Adrenal gland (tissue), 9 donors: ENCODE measurements at regions not wholly inside any gene's neighbourhood (a gene's known extent, or its start where the extent isn't known, plus 50 kb on each side); places are given as distances from the start of the nearest gene placed in this dataset.

Experiments
- DNase-seq, 7 donors: peaks; one replicate each; pipeline ENCODE4 v3.0.0-alpha.2; 2019 to 2020
- H3K27ac ChIP-seq, 5 donors: fragments of 200-600 bp; sonication (generic) in 4 of 5; 1 replicate in 3 of 5; 2 replicates in 2 of 5; pipeline versions ENCODE4 v1.5.1 to v1.8.0; 2016 to 2020; ENCODE audit warnings: mild to moderate bottlenecking in 1 of 5
- H3K27me3 ChIP-seq: fragments of 200-600 bp; 2 replicates; pipeline ENCODE4 v1.8.0; 2021
- H3K36me3 ChIP-seq, 2 donors: fragments of 200-600 bp; replicated peaks in 1 of 2; 1 replicate in 1 of 2; 2 replicates in 1 of 2; pipeline versions ENCODE4 v1.5.1 to v1.8.0; 2018 to 2022
- H3K4me1 ChIP-seq, 2 donors: fragments of 200-600 bp; replicated peaks in 1 of 2; 1 replicate in 1 of 2; 2 replicates in 1 of 2; pipeline versions ENCODE4 v1.5.1 to v1.8.0; 2018 to 2021
- H3K4me3 ChIP-seq, 4 donors: fragments of 200-600 bp; sonication (generic) in 3 of 4; one replicate each; pipeline ENCODE4 v1.5.1; 2016 to 2018
- H3K9me3 ChIP-seq, 3 donors: fragments of 200-600 bp; sonication (generic) in 1 of 3; replicated peaks in 1 of 3; 1 replicate in 2 of 3; 2 replicates in 1 of 3; pipeline versions ENCODE4 v1.5.1 to v1.8.0; 2016 to 2021
- CTCF ChIP-seq, 6 experiments: fragments of 450-650 bp in 4 of 6; fragments of 200-600 bp in 2 of 6; sonication (generic) in 1 of 6; IDR thresholded peaks; 1 replicate in 5 of 6; 2 replicates in 1 of 6; pipeline versions ENCODE4 v1.5.1 to v1.8.0; 2016 to 2021; ENCODE audit warnings: antibody characterized with exemption in 6 of 6, mild to moderate bottlenecking in 2 of 6, moderate library complexity in 1 of 6
- POLR2A ChIP-seq, 2 donors: fragments of 450-650 bp; IDR thresholded peaks; one replicate each; pipeline ENCODE4 v1.6.1; 2017; ENCODE audit warnings: antibody characterized with exemption in 2 of 2, mild to moderate bottlenecking in 2 of 2, moderate library complexity in 1 of 2
- WGBS, 4 donors: extraction: QIAGEN DNeasy Blood & Tissue Kit in 2 of 4; methylation state at CpG; one replicate each; pipeline versions ENCODE4 v1.1.5 to v1.1.7; 2013 to 2017; 5-methylcytosine and 5-hydroxymethylcytosine counted together
- intact Hi-C, 2 donors: fragments of 100-400 bp; cut with DNase I; formaldehyde crosslinking; loops; one replicate each; pipeline versions ENCODE4 v1.14.1 to v1.15.0; 2022 to 2023
- donor health status: healthy with polysubstance abuse.
- donor health status: Bipolar disorder and iron deficiency.
- donor health status: DM: yes; HTN: yes; CAD: no.
- donor health status: DM: no; HTN: no; CAD: no.
- donor health status: DM: no; HTN: no; CAD: no.

- 56 to 66% (median 60%) methylated on average over 2 to 3 of the region's 3 CpGs for WGBS, 4 donors
- Histone ChIP-seq H3K27me3 (no peaks in the 10 kb centered on the region), H3K36me3 (no peaks in the 10 kb centered on the region), H3K4me3 (no peak overlapping the region), H3K27ac (no peak overlapping the region), H3K4me1 (no peaks in the 10 kb centered on the region), H3K9me3 (no peaks in the 10 kb centered on the region)
- TF ChIP-seq CTCF (IDR thresholded peaks at IDR 0.05) (no peak), POLR2A (IDR thresholded peaks at IDR 0.05) (no peak)
- no peak for DNase-seq
- intact Hi-C loops = no loop called here
These were observed 76.5 kb upstream of the EGLN3 start for GRCh38 chr14:34027130-34027989.

- Histone ChIP-seq H3K27ac (no peak overlapping the region), H3K4me3 (no peak overlapping the region), H3K9me3 (no peaks in the 10 kb centered on the region), H3K4me1 (no peaks in the 10 kb centered on the region), H3K27me3 (no peaks in the 10 kb centered on the region), H3K36me3 (no peaks in the 10 kb centered on the region)
- 83 to 91% (median 89%) methylated on average over 4 of the region's 4 CpGs for WGBS, 4 donors
- no peak for DNase-seq
- intact Hi-C loops = no loop called here
- TF ChIP-seq POLR2A (IDR thresholded peaks at IDR 0.05) (no peak), CTCF (IDR thresholded peaks at IDR 0.05) (no peak)
These were observed 74.6 kb upstream of the EGLN3 start for GRCh38 chr14:34025325-34026017.

- Histone ChIP-seq H3K27me3 (no peaks in the 10 kb centered on the region), H3K36me3 (no peaks in the 10 kb centered on the region), H3K9me3 (no peaks in the 10 kb centered on the region), H3K4me1 (no peaks in the 10 kb centered on the region), H3K27ac (no peak overlapping the region), H3K4me3 (no peak overlapping the region)
- 65 to 92% (median 84%) methylated on average over 2 of the region's 2 CpGs for WGBS, 4 donors
- TF ChIP-seq POLR2A (IDR thresholded peaks at IDR 0.05) (no peak), CTCF (IDR thresholded peaks at IDR 0.05) (no peak)
- no peak for DNase-seq
- intact Hi-C loops = no loop called here
These were observed 73.9 kb upstream of the EGLN3 start for GRCh38 chr14:34024768-34025144.

- H3K9me3 ChIP-seq = no peaks in the 10 kb centered on the region
- no peaks in the 10 kb centered on the region for H3K36me3 ChIP-seq
- DNase-seq = no peak
- no peaks in the 10 kb centered on the region for H3K27me3 ChIP-seq
- no peak overlapping the region for H3K27ac ChIP-seq
- TF ChIP-seq POLR2A (IDR thresholded peaks at IDR 0.05) (no peak), CTCF (IDR thresholded peaks at IDR 0.05) (no peak)
- H3K4me1 ChIP-seq = no peaks in the 10 kb centered on the region
- intact Hi-C loops = no loop called here
- H3K4me3 ChIP-seq = no peak overlapping the region
- 75 to 84% (median 79%) methylated on average over 13 of the region's 13 CpGs for WGBS, 4 donors
These were observed 73.2 kb upstream of the EGLN3 start for GRCh38 chr14:34023824-34024767.
